DOHH2 (cell line): ENCODE measurements at regions not wholly inside any gene's neighbourhood (a gene's known extent, or its start where the extent isn't known, plus 50 kb on each side); places are given as distances from the start of the nearest gene placed in this dataset.
A peak's percentile ranks its signal among the peaks of the same experiment; 100 is the strongest.

Experiments used
- H3F3A ChIP-seq: fragments of 200-600 bp; sonication (generic), shearing (Covaris generic); 2 replicates; pipeline ENCODE4 v1.6.0; 2016; ENCODE audit warnings: antibody characterized with exemption, mild to moderate bottlenecking; ENCODE audit not compliant: control insufficient read depth, insufficient read depth
- H3K27ac ChIP-seq: fragments of 200-600 bp; sonication (generic); 2 replicates; pipeline ENCODE4 v1.5.1; 2014; ENCODE audit warnings: low read depth, mild to moderate bottlenecking, low read length, moderate library complexity
- H3K27me3 ChIP-seq: fragments of 200-600 bp; sonication (generic); 2 replicates; pipeline ENCODE4 v1.6.1; 2014; ENCODE audit warnings: mild to moderate bottlenecking, low read length, mixed read lengths; ENCODE audit not compliant: control insufficient read depth
- H3K36me3 ChIP-seq: fragments of 200-600 bp; sonication (generic); 2 replicates; pipeline ENCODE4 v1.6.1; 2014; ENCODE audit warnings: mild to moderate bottlenecking, low read length, moderate library complexity, mixed read lengths; ENCODE audit not compliant: control insufficient read depth
- H3K4me1 ChIP-seq: fragments of 200-600 bp; sonication (generic); 2 replicates; pipeline ENCODE4 v1.6.1; 2014; ENCODE audit warnings: mild to moderate bottlenecking, low read length, mixed read lengths; ENCODE audit not compliant: control insufficient read depth
- H3K4me2 ChIP-seq: fragments of 200-600 bp; sonication (generic); 2 replicates; pipeline ENCODE4 v1.6.0; 2014; ENCODE audit warnings: mild to moderate bottlenecking, low read length, moderate library complexity
- H3K4me3 ChIP-seq: fragments of 200-600 bp; sonication (generic); 2 replicates; pipeline ENCODE4 v1.5.1; 2014; ENCODE audit warnings: mild to moderate bottlenecking, low read length, mixed read lengths
- H3K79me2 ChIP-seq: fragments of 200-600 bp; sonication (generic); 2 replicates; pipeline ENCODE4 v1.6.1; 2014; ENCODE audit warnings: mild to moderate bottlenecking, low read length, mixed read lengths; ENCODE audit not compliant: control insufficient read depth
- H3K9me2 ChIP-seq: fragments of 200-600 bp; sonication (generic); replicated peaks from 2 replicates; pipeline ENCODE4 v1.6.1; 2014; ENCODE audit warnings: mild to moderate bottlenecking, low read length, mixed read lengths; ENCODE audit not compliant: control insufficient read depth
- H3K9me3 ChIP-seq: fragments of 200-600 bp; sonication (generic); 2 replicates; pipeline ENCODE4 v1.6.1; 2014; ENCODE audit warnings: antibody characterized with exemption, low read length, mixed read lengths; ENCODE audit not compliant: control insufficient read depth, insufficient read depth
- H4K20me1 ChIP-seq: fragments of 200-600 bp; sonication (generic); 2 replicates; pipeline ENCODE4 v1.6.0; 2014; ENCODE audit warnings: low read depth, mild to moderate bottlenecking, antibody characterized with exemption, low read length, moderate library complexity; ENCODE audit not compliant: control insufficient read depth, insufficient read depth
- CTCF ChIP-seq: fragments of 200-600 bp; sonication (generic); IDR thresholded peaks from one replicate; pipeline ENCODE4 v1.5.1; 2014; ENCODE audit warnings: antibody characterized with exemption, mild to moderate bottlenecking, low read depth, low read length; ENCODE audit not compliant: poor library complexity, severe bottlenecking
- EZH2phosphoT487 ChIP-seq: fragments of 200-600 bp; sonication (generic); IDR thresholded peaks from 2 replicates; pipeline ENCODE4 v1.6.1; 2017; ENCODE audit warnings: borderline replicate concordance, mild to moderate bottlenecking, antibody characterized with exemption, low read length, moderate library complexity, mixed read lengths

- H3K79me2 ChIP-seq = no peaks in the 10 kb centered on the region
- H3F3A ChIP-seq = no peaks in the 10 kb centered on the region
- no peaks in the 10 kb centered on the region for H3K9me3 ChIP-seq
- H4K20me1 ChIP-seq = no peaks in the 10 kb centered on the region
- H3K36me3 ChIP-seq = no peaks in the 10 kb centered on the region
- H3K27ac ChIP-seq = no peak overlapping the region
- no peaks in the 10 kb centered on the region for H3K9me2 ChIP-seq
- H3K4me2 ChIP-seq = no peak overlapping the region
- H3K27me3 ChIP-seq = no peaks in the 10 kb centered on the region
- H3K4me1 ChIP-seq = no peaks in the 10 kb centered on the region
- TF ChIP-seq EZH2phosphoT487 (no peak), CTCF (no peak)
- no peak overlapping the region for H3K4me3 ChIP-seq
Measured at GRCh38 chr3:99500485-99500884, 137.9 kb upstream of the COL8A1 start.

GRCh38 chr3:99499235-99500158 is 138.9 kb upstream of the COL8A1 start:
- TF ChIP-seq CTCF = peak; percentile 60
- TF ChIP-seq EZH2phosphoT487 = no peak
- no peaks in the 10 kb centered on the region for H3K36me3 ChIP-seq
- no peaks in the 10 kb centered on the region for H3F3A ChIP-seq
- no peaks in the 10 kb centered on the region for H3K9me3 ChIP-seq
- H3K79me2 ChIP-seq = no peaks in the 10 kb centered on the region
- H3K4me2 ChIP-seq = no peak overlapping the region
- H3K4me3 ChIP-seq = no peak overlapping the region
- H3K9me2 ChIP-seq = no peaks in the 10 kb centered on the region
- no peaks in the 10 kb centered on the region for H3K27me3 ChIP-seq
- no peak overlapping the region for H3K27ac ChIP-seq
- no peaks in the 10 kb centered on the region for H3K4me1 ChIP-seq
- H4K20me1 ChIP-seq = no peaks in the 10 kb centered on the region

DNA sequence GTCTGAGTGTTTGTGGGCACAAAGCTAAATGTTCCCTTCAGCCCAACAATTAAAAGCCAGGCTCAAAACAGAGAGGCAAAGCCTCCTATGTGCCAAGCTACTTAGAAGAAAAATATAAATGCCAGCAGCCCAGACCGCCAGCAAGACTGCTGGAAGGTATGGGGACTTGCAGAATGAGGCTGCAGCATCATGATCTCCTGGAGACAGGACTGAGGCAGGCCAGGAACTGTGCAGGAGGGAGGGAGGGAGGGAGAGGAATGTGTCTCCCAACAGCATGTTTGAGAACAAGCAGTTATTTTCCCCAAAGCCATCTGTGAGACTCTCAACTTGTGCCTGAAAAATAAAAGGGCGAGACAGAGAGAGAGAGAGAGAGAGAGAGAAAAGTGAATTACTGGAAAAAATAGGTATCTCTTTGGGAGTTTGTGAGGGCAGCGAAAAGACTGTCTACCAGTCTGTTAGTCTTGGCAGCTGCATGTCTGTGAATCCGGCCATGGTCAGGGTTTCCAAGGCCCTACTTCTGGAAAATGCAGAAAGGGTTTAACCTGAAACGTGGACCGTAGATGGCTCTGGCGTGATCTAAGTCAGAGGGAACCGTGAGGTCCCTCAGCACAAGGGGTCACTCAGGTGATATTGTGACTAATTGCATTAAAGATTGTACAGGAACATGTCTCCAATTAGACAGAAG is 139.7 kb upstream of the COL8A1 start:
- Histone ChIP-seq H3K4me2 (no peak overlapping the region), H3K4me3 (no peak overlapping the region), H3K79me2 (no peaks in the 10 kb centered on the region), H3K9me3 (no peaks in the 10 kb centered on the region), H3F3A (no peaks in the 10 kb centered on the region), H3K27me3 (no peaks in the 10 kb centered on the region), H3K4me1 (no peaks in the 10 kb centered on the region), H3K9me2 (no peaks in the 10 kb centered on the region), H3K27ac (no peak overlapping the region), H4K20me1 (no peaks in the 10 kb centered on the region), H3K36me3 (no peaks in the 10 kb centered on the region)
- TF ChIP-seq CTCF = no peak
- no peak for TF ChIP-seq EZH2phosphoT487
